Sigmoid colon (tissue), 6 donors: ENCODE measurements at regions not wholly inside any gene's neighbourhood (a gene's known extent, or its start where the extent isn't known, plus 50 kb on each side); places are given as distances from the start of the nearest gene placed in this dataset.

ENCODE experiments used
- DNase-seq: peaks from one replicate; pipeline ENCODE4 v3.0.0-alpha.2; 2019
- H3K27ac ChIP-seq, 4 donors: fragments of 200-600 bp; sonication (generic); one replicate each; pipeline ENCODE4 v1.5.1; 2016 to 2019; ENCODE audit warnings: mild to moderate bottlenecking in 1 of 4
- H3K27me3 ChIP-seq, 3 donors: fragments of 200-600 bp; sonication (generic); one replicate each; pipeline ENCODE4 v1.5.1; 2019; ENCODE audit warnings: mild to moderate bottlenecking in 1 of 3
- H3K36me3 ChIP-seq, 4 donors: fragments of 200-600 bp; sonication (generic); one replicate each; pipeline ENCODE4 v1.5.1; 2016 to 2019
- H3K4me1 ChIP-seq, 4 donors: fragments of 200-600 bp; sonication (generic); one replicate each; pipeline ENCODE4 v1.5.1; 2017 to 2019
- H3K4me3 ChIP-seq, 4 donors: fragments of 200-600 bp; sonication (generic); one replicate each; pipeline ENCODE4 v1.5.1; 2017 to 2019; ENCODE audit warnings: mild to moderate bottlenecking in 2 of 4, moderate library complexity in 1 of 4
- H3K9me3 ChIP-seq, 4 donors: fragments of 200-600 bp in 3 of 4; sonication (generic) in 3 of 4; one replicate each; pipeline versions ENCODE4 v1.5.1 to v1.6.1; 2013 to 2019
- EP300 ChIP-seq, 4 donors: sonication (generic); formaldehyde crosslinking; IDR thresholded peaks; one replicate each; pipeline ENCODE4 v1.6.1; 2017; ENCODE audit warnings: antibody characterized with exemption in 4 of 4
- POLR2A ChIP-seq, 2 donors: fragments of 450-650 bp; IDR thresholded peaks; one replicate each; pipeline ENCODE4 v1.6.1; 2016; ENCODE audit warnings: antibody characterized with exemption in 2 of 2, mild to moderate bottlenecking in 2 of 2, moderate library complexity in 2 of 2
- POLR2AphosphoS5 ChIP-seq, 4 donors: sonication (generic); formaldehyde crosslinking; IDR thresholded peaks; one replicate each; pipeline ENCODE4 v1.6.1; 2017; ENCODE audit warnings: antibody characterized with exemption in 4 of 4
- WGBS, 2 donors: extraction: QIAGEN DNeasy Blood & Tissue Kit; methylation state at CpG; one replicate each; pipeline ENCODE4 v1.1.7; 2013; 5-methylcytosine and 5-hydroxymethylcytosine counted together
- intact Hi-C: fragments of 100-400 bp; cut with DNase I; formaldehyde crosslinking; loops from one replicate; pipeline ENCODE4 v1.15.1; 2023
- TF ChIP-seq, protein P1 (sequence below), 4 experiments: fragments of 450-650 bp in 3 of 4; fragments of 200-600 bp in 1 of 4; IDR thresholded peaks; one replicate each; pipeline ENCODE4 v1.5.1; 2016 to 2019; ENCODE audit warnings: antibody characterized with exemption in 4 of 4, mild to moderate bottlenecking in 3 of 4, moderate library complexity in 2 of 4
- donor health status: healthy with polysubstance abuse.
- donor health status: healthy.

DNA sequence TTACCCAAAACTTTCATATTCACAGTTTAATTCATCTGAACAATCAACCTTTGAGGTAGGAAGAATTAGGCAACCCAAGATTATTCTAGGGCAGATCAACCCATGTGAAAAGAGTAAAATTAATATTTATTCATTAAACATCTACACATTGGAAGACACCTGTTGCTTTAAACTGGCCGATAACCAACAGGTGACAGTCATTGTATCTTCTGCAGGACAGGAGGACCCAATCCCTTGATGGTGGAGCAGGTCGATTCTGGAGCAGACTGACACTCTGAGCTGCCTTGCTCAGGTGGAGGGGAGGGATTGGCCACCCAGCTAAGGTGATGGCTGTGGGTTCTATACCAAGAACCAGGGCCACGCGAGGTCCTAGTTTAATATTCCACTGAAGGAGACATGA lies 230.3 kb downstream of the OSR1 start:
- TF ChIP-seq EP300 (IDR thresholded peaks at IDR 0.05) = no peak
- TF ChIP-seq, protein P1, sequence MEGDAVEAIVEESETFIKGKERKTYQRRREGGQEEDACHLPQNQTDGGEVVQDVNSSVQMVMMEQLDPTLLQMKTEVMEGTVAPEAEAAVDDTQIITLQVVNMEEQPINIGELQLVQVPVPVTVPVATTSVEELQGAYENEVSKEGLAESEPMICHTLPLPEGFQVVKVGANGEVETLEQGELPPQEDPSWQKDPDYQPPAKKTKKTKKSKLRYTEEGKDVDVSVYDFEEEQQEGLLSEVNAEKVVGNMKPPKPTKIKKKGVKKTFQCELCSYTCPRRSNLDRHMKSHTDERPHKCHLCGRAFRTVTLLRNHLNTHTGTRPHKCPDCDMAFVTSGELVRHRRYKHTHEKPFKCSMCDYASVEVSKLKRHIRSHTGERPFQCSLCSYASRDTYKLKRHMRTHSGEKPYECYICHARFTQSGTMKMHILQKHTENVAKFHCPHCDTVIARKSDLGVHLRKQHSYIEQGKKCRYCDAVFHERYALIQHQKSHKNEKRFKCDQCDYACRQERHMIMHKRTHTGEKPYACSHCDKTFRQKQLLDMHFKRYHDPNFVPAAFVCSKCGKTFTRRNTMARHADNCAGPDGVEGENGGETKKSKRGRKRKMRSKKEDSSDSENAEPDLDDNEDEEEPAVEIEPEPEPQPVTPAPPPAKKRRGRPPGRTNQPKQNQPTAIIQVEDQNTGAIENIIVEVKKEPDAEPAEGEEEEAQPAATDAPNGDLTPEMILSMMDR (IDR thresholded peaks at IDR 0.05) = no peak
- no peak for TF ChIP-seq POLR2A (IDR thresholded peaks at IDR 0.05)
- no peak for TF ChIP-seq POLR2AphosphoS5 (IDR thresholded peaks at IDR 0.05)
- WGBS, 2 donors = 78 to 95% methylated on average over 4 of the region's 4 CpGs
- intact Hi-C loops = no loop called here
- H3K4me3 ChIP-seq = no peak overlapping the region
- no peaks in the 10 kb centered on the region for H3K4me1 ChIP-seq
- H3K27me3 ChIP-seq = no peaks in the 10 kb centered on the region
- no peaks in the 10 kb centered on the region for H3K36me3 ChIP-seq
- H3K9me3 ChIP-seq = no peaks in the 10 kb centered on the region
- DNase-seq = no peak
- H3K27ac ChIP-seq = no peak overlapping the region

DNA sequence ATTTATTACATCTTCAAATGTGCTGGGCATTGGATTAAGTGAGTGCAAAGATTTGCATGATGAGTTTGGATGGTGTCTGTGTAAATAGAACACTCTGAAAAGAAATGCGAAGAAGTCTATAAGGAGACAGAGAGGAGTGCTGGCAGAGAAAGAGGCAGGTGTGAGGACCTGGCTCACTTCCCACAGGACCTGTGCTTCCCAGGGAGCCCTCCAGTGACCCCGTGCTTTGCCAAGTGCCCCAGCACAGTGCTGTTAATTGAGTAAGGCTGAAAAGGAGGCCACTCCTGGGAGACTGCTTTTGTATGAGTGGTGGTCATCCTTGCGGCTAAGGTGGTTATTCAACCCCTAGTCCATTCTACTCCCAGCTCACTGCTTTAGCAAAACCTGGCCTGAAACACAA lies 230.8 kb downstream of the OSR1 start:
- intact Hi-C loops = no loop called here
- TF ChIP-seq, protein P1 (IDR thresholded peaks at IDR 0.05) = no peak
- TF ChIP-seq POLR2AphosphoS5 (IDR thresholded peaks at IDR 0.05) = no peak
- TF ChIP-seq POLR2A (IDR thresholded peaks at IDR 0.05) = no peak
- TF ChIP-seq EP300 (IDR thresholded peaks at IDR 0.05) = no peak
- no peaks in the 10 kb centered on the region for H3K36me3 ChIP-seq
- WGBS, 2 donors = 56 to 86% methylated on average over 3 of the region's 3 CpGs
- H3K27ac ChIP-seq = no peak overlapping the region
- H3K4me3 ChIP-seq = no peak overlapping the region
- DNase-seq = no peak
- H3K9me3 ChIP-seq = no peaks in the 10 kb centered on the region
- no peaks in the 10 kb centered on the region for H3K4me1 ChIP-seq
- no peaks in the 10 kb centered on the region for H3K27me3 ChIP-seq

DNA sequence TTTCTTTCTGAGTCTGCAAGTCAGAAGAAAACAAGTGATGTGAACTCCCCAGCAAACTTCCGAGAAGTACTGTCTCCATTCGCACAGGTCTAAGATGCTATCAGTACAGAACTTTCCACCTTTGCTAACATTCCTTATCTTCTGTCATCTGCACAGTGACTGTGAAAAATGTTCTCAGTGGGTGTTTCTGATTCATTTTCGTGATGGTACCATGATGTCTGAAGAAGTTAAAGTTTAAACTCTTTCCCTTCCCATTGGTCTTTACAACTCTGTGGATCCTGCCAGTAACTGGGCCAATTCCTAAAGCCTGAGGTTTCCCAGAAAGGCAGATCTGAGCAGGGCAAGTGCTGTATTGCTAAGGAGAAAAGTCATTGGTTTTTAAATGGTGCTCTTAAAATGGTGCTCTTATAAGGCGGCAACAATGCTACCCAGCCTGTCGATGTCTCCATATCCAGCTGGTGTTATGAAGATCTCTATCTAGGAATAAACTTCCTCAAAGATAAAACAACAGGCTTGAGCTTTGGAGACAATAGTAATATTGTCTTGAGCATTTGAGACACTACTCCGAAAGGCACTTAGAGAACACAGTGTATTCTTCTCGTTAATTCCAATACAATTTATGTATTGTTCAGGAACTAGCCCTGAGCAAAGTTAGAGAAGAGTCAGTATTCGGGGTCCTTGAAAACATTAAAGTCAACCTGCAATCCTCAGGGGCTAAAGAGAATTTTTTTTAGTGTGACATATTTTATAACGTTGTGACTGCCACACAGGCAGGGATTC lies 232.3 kb downstream of the OSR1 start:
- H3K27me3 ChIP-seq = no peaks in the 10 kb centered on the region
- H3K4me1 ChIP-seq = no peaks in the 10 kb centered on the region
- intact Hi-C loops = no loop called here
- H3K4me3 ChIP-seq = no peak overlapping the region
- 45 to 76% methylated on average over 9 of the region's 9 CpGs for WGBS, 2 donors
- no peak overlapping the region for H3K27ac ChIP-seq
- no peak for DNase-seq
- no peak for TF ChIP-seq POLR2A (IDR thresholded peaks at IDR 0.05)
- H3K36me3 ChIP-seq = no peaks in the 10 kb centered on the region
- H3K9me3 ChIP-seq = no peaks in the 10 kb centered on the region

DNA sequence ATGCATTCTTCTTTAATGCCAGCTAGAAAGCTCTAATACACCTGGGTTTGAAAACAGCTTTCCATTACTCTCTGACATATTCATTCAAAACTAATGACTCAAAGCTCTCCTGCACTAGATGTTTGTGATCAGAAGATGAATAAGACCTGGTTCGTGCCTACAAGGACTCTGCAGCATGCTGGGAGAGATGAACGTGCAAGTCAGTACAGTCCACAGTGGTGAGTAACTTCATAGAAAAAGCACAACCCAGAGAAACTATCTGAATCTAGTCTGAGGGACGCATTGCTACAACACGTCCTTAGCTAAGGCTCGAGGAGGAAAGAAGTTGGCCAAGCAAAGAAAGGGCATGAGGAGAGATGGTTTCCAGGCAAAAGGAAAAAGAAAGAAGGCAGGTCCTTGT lies 234.3 kb downstream of the OSR1 start:
- H3K4me3 ChIP-seq = no peak overlapping the region
- H3K9me3 ChIP-seq = no peaks in the 10 kb centered on the region

DNA sequence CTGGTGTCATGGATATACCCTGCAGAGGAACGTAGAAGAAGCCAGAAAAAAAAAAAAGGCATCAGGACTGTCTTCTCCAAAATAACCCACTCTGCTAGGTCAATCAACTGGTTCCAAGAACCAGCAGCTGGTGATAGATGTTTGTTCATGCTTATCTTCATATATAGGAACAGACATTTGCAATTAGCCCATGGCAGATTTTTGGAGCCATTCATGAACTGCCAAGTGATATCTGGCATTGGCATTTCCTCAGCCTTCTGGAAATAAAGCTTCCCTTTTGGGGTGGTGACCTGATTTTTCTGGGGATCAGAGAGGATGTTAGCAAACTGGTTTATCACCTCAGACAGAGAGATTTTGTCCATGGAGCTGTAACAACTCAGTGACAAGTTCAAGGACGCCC lies 234.9 kb downstream of the OSR1 start:
- WGBS, 2 donors = 83 to 89% methylated on average over 2 of the region's 2 CpGs
- Histone ChIP-seq H3K27ac (no peak overlapping the region), H3K36me3 (no peaks in the 10 kb centered on the region), H3K4me1 (no peaks in the 10 kb centered on the region), H3K27me3 (no peaks in the 10 kb centered on the region), H3K9me3 (no peaks in the 10 kb centered on the region), H3K4me3 (no peak overlapping the region)
- intact Hi-C loops = no loop called here
- no peak for DNase-seq
- TF ChIP-seq EP300 (IDR thresholded peaks at IDR 0.05) (no peak), POLR2AphosphoS5 (IDR thresholded peaks at IDR 0.05) (no peak), POLR2A (IDR thresholded peaks at IDR 0.05) (no peak)
- TF ChIP-seq, protein P1 (IDR thresholded peaks at IDR 0.05) = no peak

More for the DNA sequence above, 234.3 kb downstream of the OSR1 start:
- Histone ChIP-seq H3K27me3 (no peaks in the 10 kb centered on the region), H3K27ac (no peak overlapping the region), H3K36me3 (no peaks in the 10 kb centered on the region), H3K4me1 (no peaks in the 10 kb centered on the region)
- intact Hi-C loops = no loop called here
- WGBS, 2 donors = 81 to 87% methylated on average over 5 of the region's 5 CpGs
- TF ChIP-seq, protein P1 (IDR thresholded peaks at IDR 0.05) = no peak
- TF ChIP-seq POLR2AphosphoS5 (IDR thresholded peaks at IDR 0.05) (no peak), EP300 (IDR thresholded peaks at IDR 0.05) (no peak), POLR2A (IDR thresholded peaks at IDR 0.05) (no peak)
- DNase-seq = no peak
